HEK293 (cell line): ENCODE measurements at regions not wholly inside any gene's neighbourhood (a gene's known extent, or its start where the extent isn't known, plus 50 kb on each side); places are given as distances from the start of the nearest gene placed in this dataset.

Experiments used
- ZNF2 ChIP-seq: fragments of 450-650 bp; formaldehyde crosslinking; IDR thresholded peaks from 2 replicates; pipeline ENCODE4 v1.5.1; 2016; ENCODE audit warnings: missing biosample characterization, missing genetic modification characterization
- ZNF664 ChIP-seq: fragments of 450-650 bp; formaldehyde crosslinking; IDR thresholded peaks from 2 replicates; pipeline ENCODE4 v1.5.1; 2016; ENCODE audit warnings: missing biosample characterization, missing genetic modification characterization

DNA sequence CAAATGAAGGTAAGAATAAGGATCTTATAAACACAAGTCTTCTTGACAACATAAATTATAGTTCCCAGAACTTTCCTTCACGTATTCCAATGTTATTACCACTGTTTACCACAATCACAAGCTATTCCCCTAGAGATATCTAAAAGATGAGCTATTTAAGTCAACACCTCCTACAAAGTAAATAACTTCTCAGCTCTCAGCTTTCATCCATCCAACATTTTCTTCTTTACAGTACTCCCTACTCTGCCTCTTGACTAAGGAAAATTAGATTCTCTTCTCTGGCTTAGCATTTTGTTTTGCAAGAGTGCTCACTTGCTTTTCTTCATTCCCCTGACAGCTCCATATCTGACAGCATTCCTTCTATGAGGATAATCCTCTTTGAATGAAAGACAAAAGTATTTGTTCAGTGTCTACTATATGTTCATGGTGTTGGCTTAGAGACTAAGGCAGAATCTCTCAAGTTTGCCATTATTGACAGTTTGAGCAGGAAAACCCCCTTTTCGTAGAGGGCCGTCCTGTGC lies 93.0 kb upstream of the IL6 start:
- TF ChIP-seq ZNF664 (tag by site-specific recombination) (no peak), ZNF2 (tag by site-specific recombination) (no peak)
